GM12892 (cell line): ENCODE measurements at regions not wholly inside any gene's neighbourhood (a gene's known extent, or its start where the extent isn't known, plus 50 kb on each side); places are given as distances from the start of the nearest gene placed in this dataset.

Experiments used
- POLR2A ChIP-seq: IDR thresholded peaks from 2 replicates; pipeline ENCODE4 v1.6.1; 2011; ENCODE audit warnings: low read depth, low read length, control low read depth
- POLR2AphosphoS5 ChIP-seq: IDR thresholded peaks from 2 replicates; pipeline ENCODE4 v1.6.1; 2011; ENCODE audit warnings: low read depth, low read length, control low read depth
- TAF1 ChIP-seq: IDR thresholded peaks from 2 replicates; pipeline ENCODE4 v1.6.1; 2011; ENCODE audit warnings: low read depth, mild to moderate bottlenecking, control low read depth, low read length, borderline replicate concordance

DNA sequence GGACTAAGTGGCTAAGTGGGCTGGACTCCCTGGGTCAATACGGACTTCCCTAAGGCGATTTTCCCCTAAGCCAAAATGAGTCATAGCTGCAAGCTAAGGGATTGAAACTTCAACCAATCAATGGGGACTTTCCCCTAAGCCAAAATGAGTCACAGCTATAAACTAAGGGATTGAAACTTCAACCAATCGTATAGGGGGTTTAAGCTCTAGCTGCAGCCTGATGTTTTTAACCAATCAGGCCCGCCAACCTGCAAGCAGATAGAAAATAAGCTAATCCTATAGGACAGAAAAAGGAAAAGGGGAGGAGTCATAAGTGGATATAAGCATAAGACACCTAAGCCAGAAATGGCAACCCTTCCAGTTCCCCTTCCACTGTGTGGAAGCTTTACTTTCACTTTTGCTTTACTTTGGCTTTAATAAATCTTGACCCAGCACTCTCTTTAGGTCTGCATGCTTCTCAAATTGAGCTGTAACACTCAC is 655.0 kb upstream of the HS3ST5 start:
- TF ChIP-seq POLR2A = no peak
- no peak for TF ChIP-seq TAF1
- no peak for TF ChIP-seq POLR2AphosphoS5
